SK-N-SH (cell line): ENCODE measurements at regions not wholly inside any gene's neighbourhood (a gene's known extent, or its start where the extent isn't known, plus 50 kb on each side); places are given as distances from the start of the nearest gene placed in this dataset.

ENCODE experiments used
- CTCF ChIA-PET: fragments of 300-600, 350-600 bp; formaldehyde crosslinking; extraction: SDS; loops from one replicate; lab custom pipeline; 2021; lab: Yijun Ruan, JAX
- POLR2A ChIA-PET: fragments of 350-600 bp; sonication (Branson Sonifier 250); formaldehyde crosslinking; extraction: SDS; loops from one replicate; lab custom pipeline; 2020; ENCODE audit warnings: antibody characterized with exemption, inconsistent platforms; lab: Yijun Ruan, JAX
- DNase-seq: peaks from one replicate; pipeline ENCODE4 v3.0.0; 2012
- H2AFZ ChIP-seq: fragments of 200-600 bp; sonication (generic); 2 replicates; pipeline ENCODE4 v1.8.1; 2016; ENCODE audit warnings: antibody characterized with exemption, mild to moderate bottlenecking, low read depth
- H3F3A ChIP-seq: fragments of 200-600 bp; sonication (generic); replicated peaks from 2 replicates; pipeline ENCODE3; 2016; ENCODE audit warnings: antibody characterized with exemption, mild to moderate bottlenecking; ENCODE audit not compliant: insufficient read depth
- H3K27ac ChIP-seq, 2 experiments: fragments of 200-500 bp in 1 of 2; fragments of 200-600 bp in 1 of 2; sonication (Bioruptor generic) in 1 of 2; sonication (generic), shearing (Covaris generic) in 1 of 2; 2 replicates each; pipeline versions ENCODE4 v1.5.1 to v1.6.1; 2014 to 2016; ENCODE audit warnings: low read depth in 2 of 2, inconsistent platforms in 1 of 2, low read length in 1 of 2, mild to moderate bottlenecking in 1 of 2, mixed read lengths in 1 of 2
- H3K27me3 ChIP-seq: fragments of 200-600 bp; sonication (generic), shearing (Covaris generic); 2 replicates; pipeline ENCODE4 v1.6.1; 2016; ENCODE audit warnings: mixed run types; ENCODE audit not compliant: insufficient read depth
- H3K36me3 ChIP-seq, 2 experiments: fragments of 200-500 bp in 1 of 2; fragments of 200-600 bp in 1 of 2; sonication (Bioruptor generic) in 1 of 2; sonication (generic) in 1 of 2; replicated peaks in 1 of 2; 2 replicates each; pipeline versions ENCODE3 to v1.5.1; 2014 to 2016; ENCODE audit warnings: low read length in 1 of 2, mild to moderate bottlenecking in 1 of 2; ENCODE audit not compliant: insufficient read depth in 2 of 2, control insufficient read depth in 1 of 2
- H3K4me1 ChIP-seq, 2 experiments: fragments of 200-500 bp in 1 of 2; fragments of 200-600 bp in 1 of 2; sonication (Bioruptor generic) in 1 of 2; sonication (generic), shearing (Covaris generic) in 1 of 2; 2 replicates each; pipeline versions ENCODE4 v1.5.1 to v1.6.1; 2014 to 2016; ENCODE audit warnings: low read depth in 1 of 2, low read length in 1 of 2, mixed run types in 1 of 2; ENCODE audit not compliant: insufficient read depth in 2 of 2, control insufficient read depth in 1 of 2
- H3K4me2 ChIP-seq: fragments of 200-600 bp; sonication (generic), shearing (Covaris generic); 2 replicates; pipeline ENCODE4 v1.6.1; 2017; ENCODE audit warnings: mixed run types
- H3K4me3 ChIP-seq, 2 experiments: fragments of 200-500 bp in 1 of 2; fragments of 200-600 bp in 1 of 2; sonication (Bioruptor generic) in 1 of 2; sonication (generic), shearing (Covaris generic) in 1 of 2; 2 replicates each; pipeline versions ENCODE4 v1.5.1 to v1.8.1; 2014 to 2016; ENCODE audit warnings: low read depth in 2 of 2, inconsistent platforms in 1 of 2, low read length in 1 of 2, mild to moderate bottlenecking in 1 of 2, mixed read lengths in 1 of 2, moderate library complexity in 1 of 2
- H3K79me2 ChIP-seq: fragments of 200-600 bp; sonication (generic); 2 replicates; pipeline ENCODE4 v1.8.1; 2017; ENCODE audit warnings: mild to moderate bottlenecking; ENCODE audit not compliant: insufficient read depth
- H3K9ac ChIP-seq: fragments of 200-600 bp; sonication (generic); 2 replicates; pipeline ENCODE4 v1.6.1; 2017; ENCODE audit warnings: mixed run types
- H3K9me2 ChIP-seq: fragments of 200-600 bp; sonication (generic); 2 replicates; pipeline ENCODE4 v1.6.1; 2017; ENCODE audit warnings: mixed run types
- H3K9me3 ChIP-seq: fragments of 200-600 bp; sonication (generic); 2 replicates; pipeline ENCODE4 v1.6.1; 2017; ENCODE audit warnings: mixed run types, mild to moderate bottlenecking, moderate library complexity
- H4K20me1 ChIP-seq: fragments of 200-600 bp; sonication (generic); 2 replicates; pipeline ENCODE4 v1.6.1; 2017; ENCODE audit warnings: mild to moderate bottlenecking, mixed run types; ENCODE audit not compliant: insufficient read depth
- CHD2 ChIP-seq: fragments of 150-350 bp; IDR thresholded peaks from 2 replicates; pipeline ENCODE4 v1.6.1; 2018; ENCODE audit warnings: low read length; ENCODE audit not compliant: partially characterized antibody
- CTCF ChIP-seq: fragments of 200-600 bp; sonication (generic); IDR thresholded peaks from 2 replicates; pipeline ENCODE4 v1.6.1; 2017; ENCODE audit warnings: antibody characterized with exemption, mild to moderate bottlenecking, moderate library complexity
- ELF1 ChIP-seq: IDR thresholded peaks from 2 replicates; pipeline ENCODE4 v1.4.0; 2012
- EZH2phosphoT487 ChIP-seq: fragments of 200-600 bp; sonication (generic); IDR thresholded peaks from 2 replicates; pipeline ENCODE4 v1.6.1; 2017; ENCODE audit warnings: low read depth, mixed run types, mild to moderate bottlenecking, antibody characterized with exemption, moderate library complexity, borderline replicate concordance
- FOXM1 ChIP-seq: IDR thresholded peaks from 2 replicates; pipeline ENCODE4 v1.4.0; 2012; ENCODE audit warnings: low read depth, mild to moderate bottlenecking
- IRF3 ChIP-seq: fragments of 150-350 bp; IDR thresholded peaks from 2 replicates; pipeline ENCODE4 v1.6.1; 2016; ENCODE audit warnings: mild to moderate bottlenecking, low read depth, low read length
- JUND ChIP-seq: IDR thresholded peaks from 2 replicates; pipeline ENCODE4 v1.4.0; 2012
- NRF1 ChIP-seq: IDR thresholded peaks from 2 replicates; pipeline ENCODE4 v1.6.1; 2012; ENCODE audit warnings: low read depth, mild to moderate bottlenecking, low read length
- POLR2AphosphoS5 ChIP-seq: IDR thresholded peaks from 2 replicates; pipeline ENCODE4 v1.6.1; 2012; ENCODE audit warnings: low read depth, low read length
- RAD21 ChIP-seq: IDR thresholded peaks from 2 replicates; pipeline ENCODE4 v1.6.1; 2012; ENCODE audit warnings: mild to moderate bottlenecking, low read length
- RCOR1 ChIP-seq: fragments of 150-350 bp; IDR thresholded peaks from 2 replicates; pipeline ENCODE4 v1.6.1; 2017; ENCODE audit warnings: antibody characterized with exemption, low read length
- RFX5 ChIP-seq: IDR thresholded peaks from 2 replicates; pipeline ENCODE4 v1.6.1; 2012; ENCODE audit warnings: mild to moderate bottlenecking, improper control_type of control experiment, low read length
- SMC3 ChIP-seq: IDR thresholded peaks from 2 replicates; pipeline ENCODE4 v1.6.1; 2012; ENCODE audit warnings: low read depth, low read length, improper control_type of control experiment
- YY1 ChIP-seq: IDR thresholded peaks from 2 replicates; pipeline ENCODE4 v1.4.0; 2012; ENCODE audit warnings: low read depth, mild to moderate bottlenecking
- WGBS: methylation state at CpG from one replicate; pipeline ENCODE4 v1.1.6; 2017; ENCODE audit warnings: low lambda C conversion rate; 5-methylcytosine and 5-hydroxymethylcytosine counted together
- TF ChIP-seq, protein P1 (sequence below): IDR thresholded peaks from 2 replicates; pipeline ENCODE4 v1.6.1; 2012; ENCODE audit warnings: mild to moderate bottlenecking, low read depth, low read length, moderate library complexity

- Histone ChIP-seq H3F3A (no peaks in the 10 kb centered on the region), H2AFZ (no peak overlapping the region), H3K9ac (no peak overlapping the region), H3K9me2 (no peaks in the 10 kb centered on the region), H3K4me2 (no peak overlapping the region), H3K27ac (no peak overlapping the region), H3K4me1 (peaks cover 4 to 11% of the 10 kb centered on the region in 2 experiments; a peak in 2 of 4 replicates), H3K27me3 (no peaks in the 10 kb centered on the region), H3K9me3 (no peaks in the 10 kb centered on the region), H3K36me3 (no peaks in the 10 kb centered on the region), H3K4me3 (no peak overlapping the region), H4K20me1 (no peaks in the 10 kb centered on the region), H3K79me2 (no peaks in the 10 kb centered on the region)
- 84% methylated on average over 4 of the region's 8 CpGs for WGBS
- no peak for DNase-seq
- POLR2A ChIA-PET = no interaction called here
- CTCF ChIA-PET = no interaction called here
- TF ChIP-seq NRF1 = no peak
- TF ChIP-seq RCOR1 = no peak
- no peak for TF ChIP-seq IRF3
- no peak for TF ChIP-seq EZH2phosphoT487
- no peak for TF ChIP-seq POLR2AphosphoS5
Measured at GRCh38 chr4:152104356-152104755, 343.5 kb upstream of the GATB start.

DNA sequence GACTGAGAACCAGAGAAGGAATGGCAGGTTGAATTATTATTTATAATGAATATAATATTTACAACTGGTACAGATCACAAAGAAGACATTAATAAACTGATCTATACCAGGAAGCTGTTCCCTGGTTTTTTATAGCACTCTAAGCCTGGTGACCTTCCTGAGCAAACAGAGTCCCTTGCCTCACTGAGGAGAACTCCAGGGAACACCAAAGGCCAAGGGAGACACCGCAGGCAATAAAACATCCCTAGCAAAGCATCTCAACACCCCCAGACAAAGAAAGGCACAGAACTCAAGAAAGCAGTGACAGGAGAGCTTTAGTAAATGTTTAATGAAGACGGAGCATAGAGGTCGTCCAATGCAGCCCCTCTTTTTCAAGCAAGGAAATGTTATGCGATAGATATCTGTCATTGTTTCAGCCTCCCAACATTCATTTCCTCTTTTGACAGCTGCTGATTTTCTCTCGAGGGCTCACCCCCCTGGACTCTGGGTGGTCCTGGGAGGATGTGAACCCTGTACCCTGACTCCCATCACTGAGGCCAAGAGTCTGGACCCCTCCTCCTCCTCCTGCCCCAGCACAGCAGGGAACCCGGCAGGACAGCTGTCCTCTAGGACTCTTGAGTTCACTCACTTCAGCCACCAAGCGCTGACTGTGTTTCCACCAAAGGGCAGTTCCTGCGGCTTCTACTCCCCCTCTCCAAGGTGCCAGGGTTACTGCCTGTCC is 342.5 kb upstream of the GATB start:
- no peak overlapping the region for H3K9ac ChIP-seq
- WGBS = 91% methylated on average over 8 of the region's 8 CpGs
- H3K36me3 ChIP-seq = no peaks in the 10 kb centered on the region
- no peak for DNase-seq
- no peaks in the 10 kb centered on the region for H3K27me3 ChIP-seq
- H3K4me2 ChIP-seq = no peak overlapping the region
- no peaks in the 10 kb centered on the region for H3F3A ChIP-seq
- peaks cover 0 to 11% of the 10 kb centered on the region in 2 experiments; a peak in 2 of 4 replicates for H3K4me1 ChIP-seq
- H3K4me3 ChIP-seq = no peak overlapping the region
- no peaks in the 10 kb centered on the region for H3K9me3 ChIP-seq
- no peak overlapping the region for H2AFZ ChIP-seq
- H4K20me1 ChIP-seq = no peaks in the 10 kb centered on the region
- no peak overlapping the region for H3K27ac ChIP-seq
- POLR2A ChIA-PET = no interaction called here
- no peaks in the 10 kb centered on the region for H3K79me2 ChIP-seq
- TF ChIP-seq CTCF (no peak), POLR2AphosphoS5 (no peak), RFX5 (no peak), RCOR1 (no peak), CHD2 (no peak), RAD21 (no peak), FOXM1 (no peak), JUND (no peak), SMC3 (no peak), IRF3 (no peak), YY1 (no peak), ELF1 (no peak)
- TF ChIP-seq, protein P1, sequence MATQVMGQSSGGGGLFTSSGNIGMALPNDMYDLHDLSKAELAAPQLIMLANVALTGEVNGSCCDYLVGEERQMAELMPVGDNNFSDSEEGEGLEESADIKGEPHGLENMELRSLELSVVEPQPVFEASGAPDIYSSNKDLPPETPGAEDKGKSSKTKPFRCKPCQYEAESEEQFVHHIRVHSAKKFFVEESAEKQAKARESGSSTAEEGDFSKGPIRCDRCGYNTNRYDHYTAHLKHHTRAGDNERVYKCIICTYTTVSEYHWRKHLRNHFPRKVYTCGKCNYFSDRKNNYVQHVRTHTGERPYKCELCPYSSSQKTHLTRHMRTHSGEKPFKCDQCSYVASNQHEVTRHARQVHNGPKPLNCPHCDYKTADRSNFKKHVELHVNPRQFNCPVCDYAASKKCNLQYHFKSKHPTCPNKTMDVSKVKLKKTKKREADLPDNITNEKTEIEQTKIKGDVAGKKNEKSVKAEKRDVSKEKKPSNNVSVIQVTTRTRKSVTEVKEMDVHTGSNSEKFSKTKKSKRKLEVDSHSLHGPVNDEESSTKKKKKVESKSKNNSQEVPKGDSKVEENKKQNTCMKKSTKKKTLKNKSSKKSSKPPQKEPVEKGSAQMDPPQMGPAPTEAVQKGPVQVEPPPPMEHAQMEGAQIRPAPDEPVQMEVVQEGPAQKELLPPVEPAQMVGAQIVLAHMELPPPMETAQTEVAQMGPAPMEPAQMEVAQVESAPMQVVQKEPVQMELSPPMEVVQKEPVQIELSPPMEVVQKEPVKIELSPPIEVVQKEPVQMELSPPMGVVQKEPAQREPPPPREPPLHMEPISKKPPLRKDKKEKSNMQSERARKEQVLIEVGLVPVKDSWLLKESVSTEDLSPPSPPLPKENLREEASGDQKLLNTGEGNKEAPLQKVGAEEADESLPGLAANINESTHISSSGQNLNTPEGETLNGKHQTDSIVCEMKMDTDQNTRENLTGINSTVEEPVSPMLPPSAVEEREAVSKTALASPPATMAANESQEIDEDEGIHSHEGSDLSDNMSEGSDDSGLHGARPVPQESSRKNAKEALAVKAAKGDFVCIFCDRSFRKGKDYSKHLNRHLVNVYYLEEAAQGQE = no peak
- CTCF ChIA-PET = interaction anchor here (0.6 kb wide), 1 partner anchor 9 kb away, joined by 3 read pairs; no protein-coding TSS in a partner anchor
- no peaks in the 10 kb centered on the region for H3K9me2 ChIP-seq
